ENCODE measurements at regions not wholly inside any gene's neighbourhood (a gene's known extent, or its start where the extent isn't known, plus 50 kb on each side); places are given as distances from the start of the nearest gene placed in this dataset.

GRCh38 chr10:109173937-109174336, 749.4 kb downstream of the XPNPEP1 start:
- TF ChIP-seq EZH2phosphoT487 (IDR thresholded peaks at IDR 0.05; ENCODE audit: insufficient read depth, low read depth) = no peak
- TF ChIP-seq EZH2 (IDR thresholded peaks at IDR 0.05; ENCODE audit: insufficient read depth, poor library complexity, severe bottlenecking) = no peak

Data from GM23248 (cell line).